ENCODE measurements at regions not wholly inside any gene's neighbourhood (a gene's known extent, or its start where the extent isn't known, plus 50 kb on each side); places are given as distances from the start of the nearest gene placed in this dataset.

- no peak overlapping the region for H3K27ac ChIP-seq (ENCODE audit: insufficient read depth, low read depth, low read length)
- no peaks in the 10 kb centered on the region for H3K79me2 ChIP-seq (ENCODE audit: control insufficient read depth, insufficient read depth, low read length)
- H3K9ac ChIP-seq (replicated peaks; ENCODE audit: extremely low read depth, insufficient read depth, low read length): no peak overlapping the region
- H3K4me1 ChIP-seq (ENCODE audit: control insufficient read depth, extremely low read depth, insufficient read depth, low read length): no peaks in the 10 kb centered on the region
- H2AFZ ChIP-seq (ENCODE audit: low read depth, low read length): no peak overlapping the region
- DNase-seq (ENCODE audit: low read depth, low spot score) (no peak), FAIRE-seq (no peak)
- H3K9me1 ChIP-seq (replicated peaks; ENCODE audit: control insufficient read depth, extremely low read depth, insufficient read depth, low read length): no peaks in the 10 kb centered on the region
- no peaks in the 10 kb centered on the region for H3K27me3 ChIP-seq (ENCODE audit: control insufficient read depth in 2 of 2, insufficient read depth in 2 of 2, low read length in 2 of 2)
- H3K4me2 ChIP-seq (ENCODE audit: insufficient read depth, low read length): no peak overlapping the region
- intact Hi-C loops (cut with micrococcal nuclease) (no loop called here), dilution Hi-C loops (cut with MboI; ENCODE audit: extremely low pct_ligation_motif_present, low sequenced_read_pairs) (no loop called here)
- no peaks in the 10 kb centered on the region for H3K36me3 ChIP-seq (ENCODE audit: control insufficient read depth in 2 of 2, extremely low read depth in 1 of 2, insufficient read depth in 2 of 2, low read length in 2 of 2)
- BruUV-seq (replicated peaks): no TSS peak
- H3K4me3 ChIP-seq (replicated peaks in 1 of 3; ENCODE audit: insufficient read depth in 1 of 3, low read depth in 1 of 3, low read length in 3 of 3): no peak overlapping the region
- TF ChIP-seq POLR2A (IDR thresholded peaks at IDR 0.05; ENCODE audit: low read depth, low read length): no peak
- no peak for TF ChIP-seq GATA2 (IDR thresholded peaks at IDR 0.05; ENCODE audit: insufficient read depth, insufficient read length, low read depth, low read length)
- TF ChIP-seq FOS (IDR thresholded peaks at IDR 0.05; ENCODE audit: borderline replicate concordance, insufficient read depth, low read length): no peak
- no peak for TF ChIP-seq EZH2 (IDR thresholded peaks at IDR 0.05; ENCODE audit: borderline replicate concordance, low read depth, low read length, severe bottlenecking)
- TF ChIP-seq, protein P1, sequence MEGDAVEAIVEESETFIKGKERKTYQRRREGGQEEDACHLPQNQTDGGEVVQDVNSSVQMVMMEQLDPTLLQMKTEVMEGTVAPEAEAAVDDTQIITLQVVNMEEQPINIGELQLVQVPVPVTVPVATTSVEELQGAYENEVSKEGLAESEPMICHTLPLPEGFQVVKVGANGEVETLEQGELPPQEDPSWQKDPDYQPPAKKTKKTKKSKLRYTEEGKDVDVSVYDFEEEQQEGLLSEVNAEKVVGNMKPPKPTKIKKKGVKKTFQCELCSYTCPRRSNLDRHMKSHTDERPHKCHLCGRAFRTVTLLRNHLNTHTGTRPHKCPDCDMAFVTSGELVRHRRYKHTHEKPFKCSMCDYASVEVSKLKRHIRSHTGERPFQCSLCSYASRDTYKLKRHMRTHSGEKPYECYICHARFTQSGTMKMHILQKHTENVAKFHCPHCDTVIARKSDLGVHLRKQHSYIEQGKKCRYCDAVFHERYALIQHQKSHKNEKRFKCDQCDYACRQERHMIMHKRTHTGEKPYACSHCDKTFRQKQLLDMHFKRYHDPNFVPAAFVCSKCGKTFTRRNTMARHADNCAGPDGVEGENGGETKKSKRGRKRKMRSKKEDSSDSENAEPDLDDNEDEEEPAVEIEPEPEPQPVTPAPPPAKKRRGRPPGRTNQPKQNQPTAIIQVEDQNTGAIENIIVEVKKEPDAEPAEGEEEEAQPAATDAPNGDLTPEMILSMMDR (IDR thresholded peaks at IDR 0.05; ENCODE audit: extremely low read depth in 1 of 2, insufficient read depth in 1 of 2, low read depth in 1 of 2, low read length in 2 of 2): no peak
- TF ChIP-seq MYC (IDR thresholded peaks at IDR 0.05; ENCODE audit: low read depth, low read length): no peak
- no peak for TF ChIP-seq JUN (IDR thresholded peaks at IDR 0.05; ENCODE audit: borderline replicate concordance, insufficient read depth, insufficient read length, low read depth)
- TF ChIP-seq POLR2AphosphoS5 (IDR thresholded peaks at IDR 0.05; ENCODE audit: insufficient read depth, low read depth, low read length): no peak
- no peak for TF ChIP-seq MAX (IDR thresholded peaks at IDR 0.05; ENCODE audit: insufficient read depth, insufficient read length)
- H3K9me3 ChIP-seq (replicated peaks; ENCODE audit: control insufficient read depth, insufficient read depth, low read length): no peaks in the 10 kb centered on the region
- no peaks in the 10 kb centered on the region for H4K20me1 ChIP-seq (replicated peaks; ENCODE audit: control insufficient read depth, extremely low read depth, insufficient read depth, low read length)
- CTCF ChIA-PET: no interaction called here
- POLR2A ChIA-PET: no interaction called here
Measured at GRCh38 chr10:46233181-46233580, 53.6 kb upstream of the ANTXRL start.

All from endothelial cell of umbilical vein (primary cell).